Parathyroid adenoma (tissue), 2 donors: ENCODE measurements at regions not wholly inside any gene's neighbourhood (a gene's known extent, or its start where the extent isn't known, plus 50 kb on each side); places are given as distances from the start of the nearest gene placed in this dataset.
"Not testable (repeated sequence)": the region's sequence is repeated elsewhere in the genome, so short reads cannot be mapped to it uniquely, and the experiment has no call there.

Experiments used
- H2AFZ ChIP-seq: fragments of 300-600 bp; sonication (generic); one replicate; pipeline ENCODE4 v1.7.0; 2017; ENCODE audit warnings: antibody characterized with exemption, mild to moderate bottlenecking
- H3K27ac ChIP-seq: fragments of 300-600 bp; sonication (generic); one replicate; pipeline ENCODE4 v1.7.0; 2017
- H3K27me3 ChIP-seq: fragments of 300-600 bp; sonication (generic); one replicate; pipeline ENCODE4 v1.7.0; 2017; ENCODE audit warnings: low read length; ENCODE audit not compliant: control insufficient read depth, insufficient read depth
- H3K36me3 ChIP-seq: fragments of 300-600 bp; sonication (generic); one replicate; pipeline ENCODE4 v1.7.0; 2017; ENCODE audit warnings: low read length; ENCODE audit not compliant: control insufficient read depth, insufficient read depth
- H3K4me1 ChIP-seq: fragments of 300-600 bp; sonication (generic); one replicate; pipeline ENCODE4 v1.7.0; 2017; ENCODE audit warnings: control low read depth
- H3K4me2 ChIP-seq: fragments of 300-600 bp; sonication (generic); one replicate; pipeline ENCODE4 v1.7.0; 2017; ENCODE audit warnings: low read length
- H3K4me3 ChIP-seq: fragments of 300-600 bp; sonication (generic); one replicate; pipeline ENCODE4 v1.7.0; 2017; ENCODE audit warnings: low read depth, low read length
- H3K79me2 ChIP-seq: fragments of 300-600 bp; sonication (generic); one replicate; pipeline ENCODE4 v1.7.0; 2017; ENCODE audit warnings: control low read depth
- H3K9ac ChIP-seq: fragments of 300-600 bp; sonication (generic); one replicate; pipeline ENCODE4 v1.7.0; 2017; ENCODE audit warnings: mild to moderate bottlenecking
- H3K9me3 ChIP-seq: fragments of 300-600 bp; sonication (generic); one replicate; pipeline ENCODE4 v1.7.0; 2017; ENCODE audit warnings: low read length; ENCODE audit not compliant: control insufficient read depth
- CTCF ChIP-seq: fragments of 300-600 bp; sonication (generic); IDR thresholded peaks from one replicate; pipeline ENCODE4 v1.7.0; 2017; ENCODE audit warnings: antibody characterized with exemption, mild to moderate bottlenecking
- donor health status: primary hyperparathyroidism.

- H3K4me2 ChIP-seq: no peak overlapping the region
- TF ChIP-seq CTCF: no peak
- H3K27ac ChIP-seq: no peak overlapping the region
- no peaks in the 10 kb centered on the region for H3K79me2 ChIP-seq
- no peak overlapping the region for H2AFZ ChIP-seq
- H3K4me1 ChIP-seq: no peaks in the 10 kb centered on the region
- no peaks in the 10 kb centered on the region for H3K27me3 ChIP-seq
- H3K4me3 ChIP-seq: no peak overlapping the region
- no peak overlapping the region for H3K9ac ChIP-seq
- no peaks in the 10 kb centered on the region for H3K9me3 ChIP-seq
- H3K36me3 ChIP-seq: no peaks in the 10 kb centered on the region
Measured at GRCh38 chr5:67876371-67876770, 339.2 kb upstream of the PIK3R1 start.

- H3K4me2 ChIP-seq: no peak overlapping the region
- H3K79me2 ChIP-seq: no peaks in the 10 kb centered on the region
- H3K36me3 ChIP-seq: no peaks in the 10 kb centered on the region
- H3K9me3 ChIP-seq: no peaks in the 10 kb centered on the region
- no peak for TF ChIP-seq CTCF
- H3K4me3 ChIP-seq: no peak overlapping the region
- no peak overlapping the region for H2AFZ ChIP-seq
- H3K4me1 ChIP-seq: no peaks in the 10 kb centered on the region
- no peaks in the 10 kb centered on the region for H3K27me3 ChIP-seq
- no peak overlapping the region for H3K27ac ChIP-seq
- no peak overlapping the region for H3K9ac ChIP-seq
Measured at GRCh38 chr5:67875601-67876000, 340.0 kb upstream of the PIK3R1 start.

- no peak for TF ChIP-seq CTCF
- H3K9ac ChIP-seq: no peak overlapping the region
- no peaks in the 10 kb centered on the region for H3K27me3 ChIP-seq
- no peak overlapping the region for H3K27ac ChIP-seq
- no peaks in the 10 kb centered on the region for H3K79me2 ChIP-seq
- no peak overlapping the region for H2AFZ ChIP-seq
- no peak overlapping the region for H3K4me2 ChIP-seq
- H3K4me3 ChIP-seq: no peak overlapping the region
- H3K9me3 ChIP-seq: no peaks in the 10 kb centered on the region
- no peaks in the 10 kb centered on the region for H3K36me3 ChIP-seq
- no peaks in the 10 kb centered on the region for H3K4me1 ChIP-seq
Measured at GRCh38 chr5:67873935-67874334, 341.6 kb upstream of the PIK3R1 start.

DNA sequence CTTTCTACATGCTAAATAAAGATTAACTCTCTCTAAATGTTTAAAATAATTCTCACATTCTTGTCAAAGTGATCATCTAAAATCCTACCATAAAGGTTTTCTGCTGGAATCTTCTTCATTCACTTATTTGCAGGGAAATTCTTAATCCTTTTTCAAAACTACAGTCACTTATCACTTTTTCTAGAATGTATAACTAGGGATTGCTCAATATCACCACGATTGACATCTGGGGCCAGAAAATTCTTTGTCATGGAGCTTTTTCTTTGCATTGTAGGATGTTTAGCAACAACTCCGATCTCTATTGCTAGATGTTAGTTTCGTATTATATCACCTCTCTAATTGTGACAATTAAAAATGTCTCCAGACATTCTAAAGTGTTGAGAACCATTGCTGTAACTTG is 344.9 kb upstream of the PIK3R1 start:
- H3K9ac ChIP-seq: no peak overlapping the region
- H3K4me1 ChIP-seq: no peaks in the 10 kb centered on the region
- no peak overlapping the region for H2AFZ ChIP-seq
- no peaks in the 10 kb centered on the region for H3K79me2 ChIP-seq
- H3K36me3 ChIP-seq: no peaks in the 10 kb centered on the region
- no peak overlapping the region for H3K27ac ChIP-seq
- no peak for TF ChIP-seq CTCF
- H3K9me3 ChIP-seq: no peaks in the 10 kb centered on the region
- no peak overlapping the region for H3K4me3 ChIP-seq
- no peaks in the 10 kb centered on the region for H3K27me3 ChIP-seq
- no peak overlapping the region for H3K4me2 ChIP-seq

- not testable (repeated sequence) for H3K4me3 ChIP-seq, H3K9ac ChIP-seq, H3K27ac ChIP-seq, H3K9me3 ChIP-seq, H3K4me1 ChIP-seq, H3K4me2 ChIP-seq, H3K27me3 ChIP-seq, H2AFZ ChIP-seq, H3K79me2 ChIP-seq, H3K36me3 ChIP-seq
Measured at GRCh38 chr5:67864335-67864734, 351.2 kb upstream of the PIK3R1 start.
